ENCODE measurements at regions not wholly inside any gene's neighbourhood (a gene's known extent, or its start where the extent isn't known, plus 50 kb on each side); places are given as distances from the start of the nearest gene placed in this dataset.
"Not testable (repeated sequence)": the region's sequence is repeated elsewhere in the genome, so short reads cannot be mapped to it uniquely, and the experiment has no call there.

- no peak for DNase-seq (ENCODE audit: low spot score)
Measured at GRCh38 chr15:24733659-24734058, 58.1 kb downstream of the NPAP1 start.

- DNase-seq (ENCODE audit: low spot score) = no peak
Measured at GRCh38 chr15:24734396-24734795, 58.8 kb downstream of the NPAP1 start.

- no peak for DNase-seq (ENCODE audit: low spot score)
Measured at GRCh38 chr15:24745290-24745689, 69.7 kb downstream of the NPAP1 start.

- DNase-seq (ENCODE audit: low spot score) = no peak
Measured at GRCh38 chr15:24746094-24746493, 70.5 kb downstream of the NPAP1 start.

- no peak for DNase-seq (ENCODE audit: low spot score)
Measured at GRCh38 chr15:24747376-24747775, 71.8 kb downstream of the NPAP1 start.

GRCh38 chr15:24748812-24749439 is 73.4 kb downstream of the NPAP1 start:
- no peak for DNase-seq (ENCODE audit: low spot score)

- DNase-seq (ENCODE audit: low spot score) = no peak
Measured at GRCh38 chr15:24752354-24752753, 76.8 kb downstream of the NPAP1 start.

- DNase-seq (ENCODE audit: low spot score) = no peak
Measured at GRCh38 chr15:24756101-24756500, 80.5 kb downstream of the NPAP1 start.

- DNase-seq (ENCODE audit: low spot score) = no peak
Measured at GRCh38 chr15:24760066-24760465, 84.5 kb downstream of the NPAP1 start.

GRCh38 chr15:24761704-24762302 is 86.2 kb downstream of the NPAP1 start:
- peak; percentile 1 for DNase-seq (ENCODE audit: low spot score)

GRCh38 chr15:24763891-24764290 is 88.3 kb downstream of the NPAP1 start:
- DNase-seq (ENCODE audit: low spot score) = no peak

- DNase-seq (ENCODE audit: low spot score) = no peak
Measured at GRCh38 chr15:24764375-24765171, 89.0 kb downstream of the NPAP1 start.

- DNase-seq (ENCODE audit: low spot score) = no peak
Measured at GRCh38 chr15:24766511-24767133, 91.0 kb downstream of the NPAP1 start.

- no peak for DNase-seq (ENCODE audit: low spot score)
Measured at GRCh38 chr15:24772266-24772665, 96.7 kb downstream of the NPAP1 start.

- DNase-seq (ENCODE audit: low spot score) = no peak
Measured at GRCh38 chr15:24772686-24773373, 97.3 kb downstream of the NPAP1 start.

- no peak for DNase-seq (ENCODE audit: low spot score)
Measured at GRCh38 chr15:24777307-24777706, 101.7 kb downstream of the NPAP1 start.

GRCh38 chr15:24784506-24784905 is 108.9 kb downstream of the NPAP1 start:
- DNase-seq (ENCODE audit: low spot score) = no peak

- DNase-seq (ENCODE audit: low spot score) = no peak
Measured at GRCh38 chr15:24786347-24786746, 110.8 kb downstream of the NPAP1 start.

- not testable (repeated sequence) for DNase-seq (ENCODE audit: low spot score)
Measured at GRCh38 chr15:24802624-24803023, 127.0 kb downstream of the NPAP1 start.

- no peak for DNase-seq (ENCODE audit: low spot score)
Measured at GRCh38 chr15:24819680-24820079, 135.1 kb upstream of the SNRPN start.

- no peak for DNase-seq (ENCODE audit: low spot score)
Measured at GRCh38 chr15:24823473-24823872, 131.3 kb upstream of the SNRPN start.

GRCh38 chr15:24832282-24832681 is 122.5 kb upstream of the SNRPN start:
- DNase-seq (ENCODE audit: low spot score) = no peak
